ENCODE measurements at regions not wholly inside any gene's neighbourhood (a gene's known extent, or its start where the extent isn't known, plus 50 kb on each side); places are given as distances from the start of the nearest gene placed in this dataset.

- H3K36me3 Mint-ChIP-seq (ENCODE audit: low read depth) = no peaks in the 10 kb centered on the region
- no peaks in the 10 kb centered on the region for H3K4me1 Mint-ChIP-seq (ENCODE audit: low read depth)
- H3K9me3 Mint-ChIP-seq (ENCODE audit: low read depth) = no peaks in the 10 kb centered on the region
- no peak for DNase-seq (ENCODE audit: low spot score)
- no peak for TF ChIP-seq CTCF (IDR thresholded peaks at IDR 0.05)
- no peak overlapping the region for H3K4me3 Mint-ChIP-seq (ENCODE audit: unreplicated experiment)
- H3K27me3 Mint-ChIP-seq (ENCODE audit: low read depth) = no peaks in the 10 kb centered on the region
- H3K27ac Mint-ChIP-seq (ENCODE audit: unreplicated experiment) = no peak overlapping the region
These were observed 337.8 kb downstream of the HLX start for GRCh38 chr1:221217029-221217428.

- H3K27me3 Mint-ChIP-seq (ENCODE audit: low read depth) = peaks cover 3% of the 10 kb centered on the region
- DNase-seq (ENCODE audit: low spot score) = no peak
- peaks cover 24% of the 10 kb centered on the region for H3K9me3 Mint-ChIP-seq (ENCODE audit: low read depth)
- no peaks in the 10 kb centered on the region for H3K4me1 Mint-ChIP-seq (ENCODE audit: low read depth)
- no peaks in the 10 kb centered on the region for H3K36me3 Mint-ChIP-seq (ENCODE audit: low read depth)
- no peak overlapping the region for H3K4me3 Mint-ChIP-seq (ENCODE audit: unreplicated experiment)
- H3K27ac Mint-ChIP-seq (ENCODE audit: unreplicated experiment) = no peak overlapping the region
- TF ChIP-seq CTCF (IDR thresholded peaks at IDR 0.05) = no peak
These were observed 344.0 kb downstream of the HLX start for GRCh38 chr1:221223281-221223680.

DNA sequence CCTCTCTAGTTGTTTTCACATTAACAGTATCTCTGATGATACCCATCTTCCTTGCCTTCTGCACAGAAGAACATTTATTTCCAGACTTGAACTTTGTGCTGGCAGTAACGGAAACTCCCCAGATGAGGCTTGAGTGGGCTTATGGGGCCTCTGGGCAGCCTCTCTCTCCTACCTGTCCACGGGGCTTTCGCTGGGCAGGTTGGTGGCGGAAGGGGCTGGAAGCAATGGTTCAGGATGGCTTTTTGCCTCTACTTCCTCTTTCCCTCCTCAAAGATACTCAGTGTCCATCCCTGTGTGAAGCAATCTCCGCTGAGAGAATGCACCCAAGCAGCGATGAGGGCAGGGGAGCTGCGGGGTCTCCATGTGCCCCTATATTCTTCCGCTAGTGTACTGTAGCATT, 348.2 kb downstream of the HLX start:
- H3K36me3 Mint-ChIP-seq (ENCODE audit: low read depth) = no peaks in the 10 kb centered on the region
- no peak overlapping the region for H3K27ac Mint-ChIP-seq (ENCODE audit: unreplicated experiment)
- no peak for DNase-seq (ENCODE audit: low spot score)
- H3K4me3 Mint-ChIP-seq (ENCODE audit: unreplicated experiment) = no peak overlapping the region
- no peak for TF ChIP-seq CTCF (IDR thresholded peaks at IDR 0.05)
- peaks cover 3% of the 10 kb centered on the region for H3K27me3 Mint-ChIP-seq (ENCODE audit: low read depth)
- H3K4me1 Mint-ChIP-seq (ENCODE audit: low read depth) = no peaks in the 10 kb centered on the region
- peaks cover 24% of the 10 kb centered on the region for H3K9me3 Mint-ChIP-seq (ENCODE audit: low read depth)

DNA sequence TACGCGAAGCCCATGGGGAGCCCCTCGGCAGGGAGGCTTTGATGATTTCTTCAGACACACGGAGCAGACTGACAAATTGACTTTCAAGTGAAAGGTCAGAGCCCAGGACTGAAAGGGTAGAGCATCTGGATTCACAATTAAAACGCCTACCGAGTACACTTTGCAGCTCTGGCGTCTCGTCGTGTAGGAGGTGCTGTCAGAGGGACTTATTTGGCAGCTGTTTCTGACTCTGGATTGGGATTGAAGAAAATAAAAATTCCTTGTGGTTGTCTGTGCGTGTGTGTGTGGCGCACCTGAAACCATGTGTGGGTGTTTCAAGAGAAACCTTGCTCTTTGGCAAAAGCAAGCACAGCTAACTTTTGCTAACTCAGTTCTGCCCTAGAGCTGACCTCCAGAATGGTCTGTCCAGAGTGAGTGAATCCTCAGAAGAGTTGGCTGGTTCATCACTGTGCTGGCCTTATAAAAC, 348.7 kb downstream of the HLX start:
- no peak overlapping the region for H3K27ac Mint-ChIP-seq (ENCODE audit: unreplicated experiment)
- H3K4me3 Mint-ChIP-seq (ENCODE audit: unreplicated experiment) = no peak overlapping the region
- no peak for TF ChIP-seq CTCF (IDR thresholded peaks at IDR 0.05)
- H3K4me1 Mint-ChIP-seq (ENCODE audit: low read depth) = no peaks in the 10 kb centered on the region
- H3K36me3 Mint-ChIP-seq (ENCODE audit: low read depth) = no peaks in the 10 kb centered on the region
- no peak for DNase-seq (ENCODE audit: low spot score)
- H3K9me3 Mint-ChIP-seq (ENCODE audit: low read depth) = peaks cover 20% of the 10 kb centered on the region
- peaks cover 3% of the 10 kb centered on the region for H3K27me3 Mint-ChIP-seq (ENCODE audit: low read depth)

DNA sequence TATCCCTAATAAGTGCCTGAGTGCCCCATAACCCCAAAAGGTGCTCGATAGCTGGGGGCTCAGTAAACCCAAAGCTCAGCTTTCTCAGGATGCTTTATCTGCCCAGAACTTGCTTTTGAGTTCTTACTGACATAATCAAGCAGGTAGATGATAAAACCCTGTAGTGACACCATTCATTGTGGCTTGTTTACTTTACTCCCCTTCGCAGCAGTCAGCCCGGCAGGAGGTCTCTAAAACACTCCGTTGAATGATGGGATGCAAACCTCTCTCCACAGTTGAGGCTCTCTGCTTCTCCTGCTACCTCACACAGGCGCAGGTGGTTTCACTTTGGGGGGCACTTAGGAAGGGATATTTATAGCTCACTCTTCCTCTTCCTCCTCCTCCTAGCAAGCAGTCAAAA, 349.4 kb downstream of the HLX start:
- Mint-ChIP-seq H3K9me3 (ENCODE audit: low read depth) (peaks cover 18% of the 10 kb centered on the region), H3K27me3 (ENCODE audit: low read depth) (peaks cover 6% of the 10 kb centered on the region), H3K27ac (ENCODE audit: unreplicated experiment) (no peak overlapping the region), H3K4me1 (ENCODE audit: low read depth) (no peaks in the 10 kb centered on the region), H3K4me3 (ENCODE audit: unreplicated experiment) (no peak overlapping the region), H3K36me3 (ENCODE audit: low read depth) (no peaks in the 10 kb centered on the region)
- no peak for DNase-seq (ENCODE audit: low spot score)
- no peak for TF ChIP-seq CTCF (IDR thresholded peaks at IDR 0.05)
